HCT116 (cell line): ENCODE measurements at regions not wholly inside any gene's neighbourhood (a gene's known extent, or its start where the extent isn't known, plus 50 kb on each side); places are given as distances from the start of the nearest gene placed in this dataset.

Source experiments
- ATAC-seq: fragments of 200-7000 bp; cut with Tn5 transposase; 2 replicates; pipeline ENCODE4 v1.9.1; 2020; ENCODE audit warnings: mild to moderate bottlenecking, moderate library complexity
- BruUV-seq: library from RNA; stranded (reverse); fragments of 400-500 nt; replicated peaks from 2 replicates; lab custom pipeline; 2021; lab: Mats Ljungman, UMichigan
- CTCF ChIA-PET: fragments of 300-600 bp; sonication (Branson Sonifier 250); formaldehyde crosslinking; loops from one replicate; lab custom pipeline; 2021; ENCODE audit warnings: antibody characterized with exemption; lab: Charles Lee
- POLR2A ChIA-PET: fragments of 300-600, 350-600 bp; sonication (Branson Sonifier 250); formaldehyde crosslinking; loops from one replicate; lab custom pipeline; 2021; ENCODE audit warnings: antibody characterized with exemption; lab: Charles Lee
- RAD21 ChIA-PET, 2 experiments: fragments of 300-600 bp; sonication (Branson Sonifier 250); formaldehyde crosslinking; loops; one replicate each; lab custom pipeline; 2023; ENCODE audit warnings: low total read pairs in 2 of 2; ENCODE audit not compliant: uncharacterized antibody in 2 of 2, unreplicated experiment in 2 of 2, low non-redundant PET in 1 of 2; lab: Charles Lee
- DNase-seq: peaks from one replicate; pipeline ENCODE4 v3.0.0-alpha.2; 2010; ENCODE audit warnings: low read depth, low spot score
- H2AFZ ChIP-seq: fragments of 200-600 bp; shearing (Covaris generic), sonication (generic); 2 replicates; pipeline ENCODE4 v1.6.1; 2017; ENCODE audit warnings: low read depth, mixed run types, mixed read lengths, antibody characterized with exemption, low read length; ENCODE audit not compliant: poor library complexity, severe bottlenecking
- H3K27ac ChIP-seq: 2 replicates; pipeline ENCODE4 v1.5.1; 2012; ENCODE audit warnings: low read depth, low read length
- H3K27me3 ChIP-seq: fragments of 200-600 bp; sonication (generic); 2 replicates; pipeline ENCODE4 v1.6.1; 2016; ENCODE audit warnings: mixed run types, low read length, mixed read lengths; ENCODE audit not compliant: insufficient read depth
- H3K36me3 ChIP-seq, 2 experiments: fragments of 200-500 bp in 1 of 2; fragments of 200-600 bp in 1 of 2; sonication (Bioruptor generic) in 1 of 2; sonication (generic) in 1 of 2; 2 replicates each; pipeline versions ENCODE4 v1.5.1 to v1.6.1; 2014 to 2016; ENCODE audit warnings: low read length in 2 of 2, inconsistent platforms in 1 of 2, mixed read lengths in 1 of 2, mixed run types in 1 of 2; ENCODE audit not compliant: insufficient read depth in 2 of 2, control insufficient read depth in 1 of 2
- H3K4me1 ChIP-seq, 2 experiments: fragments of 200-600 bp in 1 of 2; sonication (generic) in 1 of 2; 2 replicates each; pipeline versions ENCODE4 v1.5.1 to v1.6.1; 2012 to 2017; ENCODE audit warnings: low read length in 2 of 2, inconsistent platforms in 1 of 2, mild to moderate bottlenecking in 1 of 2, mixed read lengths in 1 of 2, mixed run types in 1 of 2, moderate library complexity in 1 of 2; ENCODE audit not compliant: insufficient read depth in 2 of 2, control insufficient read depth in 1 of 2
- H3K4me2 ChIP-seq: fragments of 200-600 bp; sonication (generic); 2 replicates; pipeline ENCODE4 v1.6.1; 2017; ENCODE audit warnings: mixed run types, low read length, mixed read lengths
- H3K4me3 ChIP-seq, 2 experiments: fragments of 200-600 bp in 1 of 2; sonication (generic) in 1 of 2; replicated peaks in 1 of 2; 2 replicates each; pipeline ENCODE4 v1.5.1; 2011 to 2016; ENCODE audit warnings: low read length in 2 of 2, control low read depth in 1 of 2, low read depth in 1 of 2, mild to moderate bottlenecking in 1 of 2, mixed read lengths in 1 of 2, mixed run types in 1 of 2
- H3K79me2 ChIP-seq: fragments of 200-600 bp; sonication (generic); 2 replicates; pipeline ENCODE4 v1.6.1; 2017; ENCODE audit warnings: mild to moderate bottlenecking, mixed run types, low read length, moderate library complexity, mixed read lengths; ENCODE audit not compliant: insufficient read depth
- H3K9ac ChIP-seq: fragments of 200-600 bp; sonication (generic); 2 replicates; pipeline ENCODE4 v1.6.1; 2016; ENCODE audit warnings: low read length, mixed read lengths
- H3K9me2 ChIP-seq: fragments of 200-600 bp; sonication (generic), shearing (Covaris generic); 2 replicates; pipeline ENCODE4 v1.6.1; 2017; ENCODE audit warnings: mixed run types, mild to moderate bottlenecking, moderate library complexity; ENCODE audit not compliant: insufficient read depth
- H3K9me3 ChIP-seq, 2 experiments: fragments of 200-500 bp in 1 of 2; fragments of 200-600 bp in 1 of 2; sonication (Bioruptor generic) in 1 of 2; sonication (generic) in 1 of 2; 2 replicates each; pipeline ENCODE4 v1.6.1; 2014 to 2017; ENCODE audit warnings: low read length in 2 of 2, mixed read lengths in 2 of 2, inconsistent platforms in 1 of 2, low read depth in 1 of 2, mild to moderate bottlenecking in 1 of 2, mixed run types in 1 of 2, moderate library complexity in 1 of 2; ENCODE audit not compliant: control insufficient read depth in 1 of 2, insufficient read depth in 1 of 2
- H4K20me1 ChIP-seq: fragments of 200-600 bp; sonication (generic), shearing (Covaris generic); 2 replicates; pipeline ENCODE4 v1.6.1; 2017; ENCODE audit warnings: mixed run types, mild to moderate bottlenecking, moderate library complexity; ENCODE audit not compliant: insufficient read depth
- CEBPB ChIP-seq: IDR thresholded peaks from 2 replicates; pipeline ENCODE4 v1.6.1; 2012; ENCODE audit warnings: low read depth
- EGR1 ChIP-seq: IDR thresholded peaks from 2 replicates; pipeline ENCODE4 v1.6.1; 2012; ENCODE audit warnings: low read depth
- ELF1 ChIP-seq: IDR thresholded peaks from 2 replicates; pipeline ENCODE4 v1.6.1; 2012; ENCODE audit warnings: low read depth, borderline replicate concordance
- EZH2 ChIP-seq: fragments of 200-600 bp; sonication (generic); IDR thresholded peaks from 2 replicates; pipeline ENCODE4 v1.6.1; 2017; ENCODE audit warnings: antibody characterized with exemption, mixed run types
- EZH2phosphoT487 ChIP-seq: fragments of 200-600 bp; IDR thresholded peaks from 2 replicates; pipeline ENCODE4 v1.6.1; 2018; ENCODE audit warnings: antibody characterized with exemption, borderline replicate concordance
- FOSL1 ChIP-seq: IDR thresholded peaks from 2 replicates; pipeline ENCODE4 v1.6.1; 2012; ENCODE audit warnings: low read depth
- JUND ChIP-seq: IDR thresholded peaks from 2 replicates; pipeline ENCODE4 v1.6.1; 2012
- POLR2AphosphoS5 ChIP-seq: IDR thresholded peaks from 2 replicates; pipeline ENCODE4 v1.6.1; 2011; ENCODE audit warnings: mild to moderate bottlenecking, low read depth, low read length, moderate library complexity
- RAD21 ChIP-seq: IDR thresholded peaks from 2 replicates; pipeline ENCODE4 v1.6.1; 2012; ENCODE audit warnings: low read depth, mild to moderate bottlenecking
- SP1 ChIP-seq: IDR thresholded peaks from 2 replicates; pipeline ENCODE4 v1.6.1; 2012; ENCODE audit warnings: low read depth
- SRF ChIP-seq: IDR thresholded peaks from 2 replicates; pipeline ENCODE4 v1.6.1; 2012; ENCODE audit warnings: low read depth
- TCF7L2 ChIP-seq: IDR thresholded peaks from 2 replicates; pipeline ENCODE4 v1.7.0; 2011; ENCODE audit warnings: borderline replicate concordance, inconsistent platforms; ENCODE audit not compliant: insufficient read depth, insufficient read length; ENCODE audit errors: extremely low read depth
- YY1 ChIP-seq: IDR thresholded peaks from 2 replicates; pipeline ENCODE4 v1.6.1; 2011; ENCODE audit warnings: low read length, low read depth, moderate library complexity, mild to moderate bottlenecking; ENCODE audit not compliant: insufficient replicate concordance; ENCODE audit errors: extremely low read depth
- ZFX ChIP-seq: fragments of 450-650 bp; IDR thresholded peaks from 2 replicates; pipeline ENCODE4 v1.6.1; 2017
- ZNF274 ChIP-seq: fragments of 200-500 bp; sonication (Bioruptor generic); IDR thresholded peaks from 2 replicates; pipeline ENCODE4 v1.6.1; 2014; ENCODE audit warnings: mild to moderate bottlenecking, low read depth, low read length, inconsistent platforms
- intact Hi-C: fragments of 100-400 bp; cut with micrococcal nuclease; formaldehyde crosslinking; loops from 2 replicates; pipeline ENCODE4 v1.10.0; 2022
- TF ChIP-seq, protein P1 (sequence below), 3 experiments: fragments of 200-600 bp in 1 of 3; sonication (generic) in 1 of 3; IDR thresholded peaks in 2 of 3; conservative IDR thresholded peaks in 1 of 3; 2 replicates each; pipeline ENCODE4 v1.5.1; 2012 to 2017; ENCODE audit warnings: low read depth in 2 of 3, low read length in 2 of 3, antibody characterized with exemption in 1 of 3, borderline replicate concordance in 1 of 3, control low read depth in 1 of 3, mild to moderate bottlenecking in 1 of 3, mixed read lengths in 1 of 3, mixed run types in 1 of 3, moderate library complexity in 1 of 3; ENCODE audit not compliant: insufficient read depth in 1 of 3
- TF ChIP-seq, protein P2 (sequence below): IDR thresholded peaks from 2 replicates; pipeline ENCODE4 v1.6.1; 2012
- TF ChIP-seq, protein P3 (sequence below): IDR thresholded peaks from 2 replicates; pipeline ENCODE4 v1.6.1; 2012; ENCODE audit warnings: low read depth
- TF ChIP-seq, protein P4 (sequence below): IDR thresholded peaks from 2 replicates; pipeline ENCODE4 v1.6.1; 2011; ENCODE audit warnings: mild to moderate bottlenecking, low read length, moderate library complexity; ENCODE audit not compliant: insufficient replicate concordance; ENCODE audit errors: extremely low read depth

DNA sequence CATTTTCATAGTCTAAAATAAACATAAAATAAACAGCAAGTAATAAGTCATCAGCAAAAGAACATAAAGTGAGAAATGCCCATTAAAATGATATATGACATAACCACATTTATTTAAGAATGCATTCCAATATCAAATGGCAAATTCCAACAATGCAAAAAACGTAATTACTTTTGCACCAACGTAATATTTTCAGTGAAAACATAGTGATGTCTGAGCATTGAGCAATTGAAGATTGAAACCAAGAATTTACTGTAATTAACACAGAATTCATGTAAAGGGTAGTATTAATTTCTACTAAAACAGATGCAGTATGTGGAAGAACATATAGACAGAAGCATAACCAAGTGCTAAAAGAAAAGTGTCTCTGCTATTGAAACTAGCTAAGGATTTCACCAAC is 123.0 kb upstream of the TNS3 start:
- H3K27me3 ChIP-seq = no peaks in the 10 kb centered on the region
- no peaks in the 10 kb centered on the region for H3K36me3 ChIP-seq
- H3K4me3 ChIP-seq = no peak overlapping the region
- H2AFZ ChIP-seq = no peak overlapping the region
- CTCF ChIA-PET = no interaction called here
- BruUV-seq = no TSS peak
- RAD21 ChIA-PET = no interaction called here
- H3K27ac ChIP-seq = no peak overlapping the region
- no peak overlapping the region for H3K9ac ChIP-seq
- H3K4me2 ChIP-seq = no peak overlapping the region
- no peaks in the 10 kb centered on the region for H3K9me3 ChIP-seq
- TF ChIP-seq, protein P1, sequence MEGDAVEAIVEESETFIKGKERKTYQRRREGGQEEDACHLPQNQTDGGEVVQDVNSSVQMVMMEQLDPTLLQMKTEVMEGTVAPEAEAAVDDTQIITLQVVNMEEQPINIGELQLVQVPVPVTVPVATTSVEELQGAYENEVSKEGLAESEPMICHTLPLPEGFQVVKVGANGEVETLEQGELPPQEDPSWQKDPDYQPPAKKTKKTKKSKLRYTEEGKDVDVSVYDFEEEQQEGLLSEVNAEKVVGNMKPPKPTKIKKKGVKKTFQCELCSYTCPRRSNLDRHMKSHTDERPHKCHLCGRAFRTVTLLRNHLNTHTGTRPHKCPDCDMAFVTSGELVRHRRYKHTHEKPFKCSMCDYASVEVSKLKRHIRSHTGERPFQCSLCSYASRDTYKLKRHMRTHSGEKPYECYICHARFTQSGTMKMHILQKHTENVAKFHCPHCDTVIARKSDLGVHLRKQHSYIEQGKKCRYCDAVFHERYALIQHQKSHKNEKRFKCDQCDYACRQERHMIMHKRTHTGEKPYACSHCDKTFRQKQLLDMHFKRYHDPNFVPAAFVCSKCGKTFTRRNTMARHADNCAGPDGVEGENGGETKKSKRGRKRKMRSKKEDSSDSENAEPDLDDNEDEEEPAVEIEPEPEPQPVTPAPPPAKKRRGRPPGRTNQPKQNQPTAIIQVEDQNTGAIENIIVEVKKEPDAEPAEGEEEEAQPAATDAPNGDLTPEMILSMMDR (IDR thresholded peaks at IDR 0.05 in 2 of 3, conservative IDR thresholded peaks at IDR 0.05 in 1 of 3; ENCODE audit: borderline replicate concordance in 1 of 3, insufficient read depth in 1 of 3, low read depth in 2 of 3, low read length in 2 of 3) = no peak
- TF ChIP-seq CEBPB (no peak), SRF (no peak), EGR1 (no peak), JUND (no peak), EZH2phosphoT487 (no peak), SP1 (no peak), ZNF274 (no peak), FOSL1 (no peak), TCF7L2 (no peak), ELF1 (no peak), RAD21 (no peak), ZFX (no peak), POLR2AphosphoS5 (no peak), EZH2 (no peak), YY1 (no peak)
- TF ChIP-seq, protein P2, sequence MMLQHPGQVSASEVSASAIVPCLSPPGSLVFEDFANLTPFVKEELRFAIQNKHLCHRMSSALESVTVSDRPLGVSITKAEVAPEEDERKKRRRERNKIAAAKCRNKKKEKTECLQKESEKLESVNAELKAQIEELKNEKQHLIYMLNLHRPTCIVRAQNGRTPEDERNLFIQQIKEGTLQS = no peak
- TF ChIP-seq, protein P3, sequence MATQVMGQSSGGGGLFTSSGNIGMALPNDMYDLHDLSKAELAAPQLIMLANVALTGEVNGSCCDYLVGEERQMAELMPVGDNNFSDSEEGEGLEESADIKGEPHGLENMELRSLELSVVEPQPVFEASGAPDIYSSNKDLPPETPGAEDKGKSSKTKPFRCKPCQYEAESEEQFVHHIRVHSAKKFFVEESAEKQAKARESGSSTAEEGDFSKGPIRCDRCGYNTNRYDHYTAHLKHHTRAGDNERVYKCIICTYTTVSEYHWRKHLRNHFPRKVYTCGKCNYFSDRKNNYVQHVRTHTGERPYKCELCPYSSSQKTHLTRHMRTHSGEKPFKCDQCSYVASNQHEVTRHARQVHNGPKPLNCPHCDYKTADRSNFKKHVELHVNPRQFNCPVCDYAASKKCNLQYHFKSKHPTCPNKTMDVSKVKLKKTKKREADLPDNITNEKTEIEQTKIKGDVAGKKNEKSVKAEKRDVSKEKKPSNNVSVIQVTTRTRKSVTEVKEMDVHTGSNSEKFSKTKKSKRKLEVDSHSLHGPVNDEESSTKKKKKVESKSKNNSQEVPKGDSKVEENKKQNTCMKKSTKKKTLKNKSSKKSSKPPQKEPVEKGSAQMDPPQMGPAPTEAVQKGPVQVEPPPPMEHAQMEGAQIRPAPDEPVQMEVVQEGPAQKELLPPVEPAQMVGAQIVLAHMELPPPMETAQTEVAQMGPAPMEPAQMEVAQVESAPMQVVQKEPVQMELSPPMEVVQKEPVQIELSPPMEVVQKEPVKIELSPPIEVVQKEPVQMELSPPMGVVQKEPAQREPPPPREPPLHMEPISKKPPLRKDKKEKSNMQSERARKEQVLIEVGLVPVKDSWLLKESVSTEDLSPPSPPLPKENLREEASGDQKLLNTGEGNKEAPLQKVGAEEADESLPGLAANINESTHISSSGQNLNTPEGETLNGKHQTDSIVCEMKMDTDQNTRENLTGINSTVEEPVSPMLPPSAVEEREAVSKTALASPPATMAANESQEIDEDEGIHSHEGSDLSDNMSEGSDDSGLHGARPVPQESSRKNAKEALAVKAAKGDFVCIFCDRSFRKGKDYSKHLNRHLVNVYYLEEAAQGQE = no peak
- TF ChIP-seq, protein P4, sequence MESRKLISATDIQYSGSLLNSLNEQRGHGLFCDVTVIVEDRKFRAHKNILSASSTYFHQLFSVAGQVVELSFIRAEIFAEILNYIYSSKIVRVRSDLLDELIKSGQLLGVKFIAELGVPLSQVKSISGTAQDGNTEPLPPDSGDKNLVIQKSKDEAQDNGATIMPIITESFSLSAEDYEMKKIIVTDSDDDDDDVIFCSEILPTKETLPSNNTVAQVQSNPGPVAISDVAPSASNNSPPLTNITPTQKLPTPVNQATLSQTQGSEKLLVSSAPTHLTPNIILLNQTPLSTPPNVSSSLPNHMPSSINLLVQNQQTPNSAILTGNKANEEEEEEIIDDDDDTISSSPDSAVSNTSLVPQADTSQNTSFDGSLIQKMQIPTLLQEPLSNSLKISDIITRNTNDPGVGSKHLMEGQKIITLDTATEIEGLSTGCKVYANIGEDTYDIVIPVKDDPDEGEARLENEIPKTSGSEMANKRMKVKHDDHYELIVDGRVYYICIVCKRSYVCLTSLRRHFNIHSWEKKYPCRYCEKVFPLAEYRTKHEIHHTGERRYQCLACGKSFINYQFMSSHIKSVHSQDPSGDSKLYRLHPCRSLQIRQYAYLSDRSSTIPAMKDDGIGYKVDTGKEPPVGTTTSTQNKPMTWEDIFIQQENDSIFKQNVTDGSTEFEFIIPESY = no peak
- intact Hi-C loops = no loop called here
- no peaks in the 10 kb centered on the region for H4K20me1 ChIP-seq
- no peak for DNase-seq
- POLR2A ChIA-PET = no interaction called here
- no peaks in the 10 kb centered on the region for H3K4me1 ChIP-seq
- no peak for ATAC-seq
- 0 out of 2 replicates have a peak, but pooled peaks cover 3% of the 10 kb centered on the region for H3K9me2 ChIP-seq
- H3K79me2 ChIP-seq = no peaks in the 10 kb centered on the region
